COLO668 (cell line): ENCODE measurements at regions not wholly inside any gene's neighbourhood (a gene's known extent, or its start where the extent isn't known, plus 50 kb on each side); places are given as distances from the start of the nearest gene placed in this dataset.
A peak's percentile ranks its signal among the peaks of the same experiment; 100 is the strongest.

ENCODE experiments used
- DNase-seq: peaks from one replicate; lab custom pipeline; 2025; ENCODE audit not compliant: unreplicated experiment; lab: John Stamatoyannopoulos, UW

GRCh38 chr16:50996166-50996829 lies 154.8 kb downstream of the SALL1 start:
- no peak for DNase-seq

- no peak for DNase-seq
These were observed 156.1 kb downstream of the SALL1 start for GRCh38 chr16:50994995-50995394.

GRCh38 chr16:50992350-50993032 lies 158.6 kb downstream of the SALL1 start:
- no peak for DNase-seq

GRCh38 chr16:50991436-50991835 lies 159.6 kb downstream of the SALL1 start:
- DNase-seq: no peak

- no peak for DNase-seq
These were observed 160.1 kb downstream of the SALL1 start for GRCh38 chr16:50991006-50991405.

- no peak for DNase-seq
These were observed 162.0 kb downstream of the SALL1 start for GRCh38 chr16:50989047-50989446.

- peak; percentile 27 for DNase-seq
These were observed 162.6 kb downstream of the SALL1 start for GRCh38 chr16:50988441-50988840.

GRCh38 chr16:50986453-50986852 lies 164.6 kb downstream of the SALL1 start:
- DNase-seq: no peak

GRCh38 chr16:50985733-50986132 lies 165.3 kb downstream of the SALL1 start:
- DNase-seq: no peak

GRCh38 chr16:50984688-50985087 lies 166.4 kb downstream of the SALL1 start:
- no peak for DNase-seq

GRCh38 chr16:50982808-50983207 lies 168.3 kb downstream of the SALL1 start:
- DNase-seq: no peak

GRCh38 chr16:50981951-50982350 lies 169.1 kb downstream of the SALL1 start:
- DNase-seq: no peak

- no peak for DNase-seq
These were observed 170.4 kb downstream of the SALL1 start for GRCh38 chr16:50980666-50981065.

GRCh38 chr16:50979806-50980620 lies 171.1 kb downstream of the SALL1 start:
- no peak for DNase-seq

GRCh38 chr16:50977138-50977537 lies 173.9 kb downstream of the SALL1 start:
- no peak for DNase-seq

GRCh38 chr16:50974438-50975036 lies 176.5 kb downstream of the SALL1 start:
- DNase-seq: no peak

- DNase-seq: no peak
These were observed 178.2 kb downstream of the SALL1 start for GRCh38 chr16:50972876-50973275.

- no peak for DNase-seq
These were observed 180.8 kb downstream of the SALL1 start for GRCh38 chr16:50970281-50970680.

- no peak for DNase-seq
These were observed 183.1 kb downstream of the SALL1 start for GRCh38 chr16:50967827-50968612.

- DNase-seq: no peak
These were observed 186.6 kb downstream of the SALL1 start for GRCh38 chr16:50964491-50964890.

- DNase-seq: no peak
These were observed 189.1 kb downstream of the SALL1 start for GRCh38 chr16:50961952-50962351.
